ENCODE measurements at regions not wholly inside any gene's neighbourhood (a gene's known extent, or its start where the extent isn't known, plus 50 kb on each side); places are given as distances from the start of the nearest gene placed in this dataset.
"Not testable (repeated sequence)": the region's sequence is repeated elsewhere in the genome, so short reads cannot be mapped to it uniquely, and the experiment has no call there.

- TF ChIP-seq EZH2 (IDR thresholded peaks at IDR 0.05; ENCODE audit: insufficient read depth, poor library complexity, severe bottlenecking); EZH2phosphoT487 (IDR thresholded peaks at IDR 0.05; ENCODE audit: insufficient read depth, low read depth): not testable (repeated sequence)
Observed at GRCh38 chr16:21535201-21535600, 64.2 kb upstream of the METTL9 start.
